Prostate gland (tissue), 2 donors: ENCODE measurements at regions not wholly inside any gene's neighbourhood (a gene's known extent, or its start where the extent isn't known, plus 50 kb on each side); places are given as distances from the start of the nearest gene placed in this dataset.

ENCODE experiments used
- POLR2A ChIP-seq: fragments of 450-650 bp; IDR thresholded peaks from one replicate; pipeline ENCODE4 v1.6.1; 2016; ENCODE audit warnings: antibody characterized with exemption, mild to moderate bottlenecking
- POLR2AphosphoS5 ChIP-seq: sonication (generic); formaldehyde crosslinking; IDR thresholded peaks from one replicate; pipeline ENCODE4 v1.6.1; 2017; ENCODE audit warnings: antibody characterized with exemption
- TF ChIP-seq, protein P1 (sequence below), 4 experiments: fragments of 200-600 bp in 2 of 4; fragments of 450-650 bp in 2 of 4; sonication (generic) in 2 of 4; IDR thresholded peaks; 1 replicate in 3 of 4; 2 replicates in 1 of 4; pipeline ENCODE4 v1.5.1; 2016 to 2019; ENCODE audit warnings: antibody characterized with exemption in 4 of 4, mild to moderate bottlenecking in 2 of 4, moderate library complexity in 2 of 4

GRCh38 chr13:103156346-103156998, 90.3 kb upstream of the SLC10A2 start:
- TF ChIP-seq, protein P1, sequence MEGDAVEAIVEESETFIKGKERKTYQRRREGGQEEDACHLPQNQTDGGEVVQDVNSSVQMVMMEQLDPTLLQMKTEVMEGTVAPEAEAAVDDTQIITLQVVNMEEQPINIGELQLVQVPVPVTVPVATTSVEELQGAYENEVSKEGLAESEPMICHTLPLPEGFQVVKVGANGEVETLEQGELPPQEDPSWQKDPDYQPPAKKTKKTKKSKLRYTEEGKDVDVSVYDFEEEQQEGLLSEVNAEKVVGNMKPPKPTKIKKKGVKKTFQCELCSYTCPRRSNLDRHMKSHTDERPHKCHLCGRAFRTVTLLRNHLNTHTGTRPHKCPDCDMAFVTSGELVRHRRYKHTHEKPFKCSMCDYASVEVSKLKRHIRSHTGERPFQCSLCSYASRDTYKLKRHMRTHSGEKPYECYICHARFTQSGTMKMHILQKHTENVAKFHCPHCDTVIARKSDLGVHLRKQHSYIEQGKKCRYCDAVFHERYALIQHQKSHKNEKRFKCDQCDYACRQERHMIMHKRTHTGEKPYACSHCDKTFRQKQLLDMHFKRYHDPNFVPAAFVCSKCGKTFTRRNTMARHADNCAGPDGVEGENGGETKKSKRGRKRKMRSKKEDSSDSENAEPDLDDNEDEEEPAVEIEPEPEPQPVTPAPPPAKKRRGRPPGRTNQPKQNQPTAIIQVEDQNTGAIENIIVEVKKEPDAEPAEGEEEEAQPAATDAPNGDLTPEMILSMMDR (IDR thresholded peaks at IDR 0.05), result no peak
- TF ChIP-seq POLR2A (no peak), POLR2AphosphoS5 (no peak)
